Left lung (tissue), 4 donors: ENCODE measurements at regions not wholly inside any gene's neighbourhood (a gene's known extent, or its start where the extent isn't known, plus 50 kb on each side); places are given as distances from the start of the nearest gene placed in this dataset.
"Not testable (repeated sequence)": the region's sequence is repeated elsewhere in the genome, so short reads cannot be mapped to it uniquely, and the experiment has no call there.

Experiments
- ATAC-seq: fragments of 200-7000 bp; cut with Tn5 transposase; one replicate; pipeline ENCODE4 v1.9.1; 2020; ENCODE audit warnings: moderate library complexity
- DNase-seq, 4 donors: peaks; one replicate each; pipeline ENCODE4 v3.0.0-alpha.2; 2013 to 2020
- H3K27ac ChIP-seq, 2 donors: fragments of 200-600 bp; sonication (generic) in 1 of 2; one replicate each; pipeline versions ENCODE4 v1.5.0 to v1.8.0; 2020 to 2021
- H3K27me3 ChIP-seq, 2 donors: fragments of 200-600 bp; sonication (generic) in 1 of 2; one replicate each; pipeline versions ENCODE4 v1.5.0 to v1.8.0; 2020 to 2021
- H3K36me3 ChIP-seq, 2 donors: fragments of 200-600 bp; sonication (generic) in 1 of 2; one replicate each; pipeline versions ENCODE4 v1.5.0 to v1.8.0; 2020 to 2021
- H3K4me1 ChIP-seq, 2 donors: fragments of 200-600 bp; one replicate each; pipeline ENCODE4 v1.8.0; 2021
- H3K4me3 ChIP-seq, 2 donors: fragments of 200-600 bp; sonication (generic) in 1 of 2; one replicate each; pipeline versions ENCODE4 v1.5.0 to v1.8.0; 2020 to 2021; ENCODE audit warnings: mild to moderate bottlenecking in 1 of 2
- H3K9me3 ChIP-seq, 2 donors: fragments of 200-600 bp; sonication (generic) in 1 of 2; one replicate each; pipeline versions ENCODE4 v1.5.0 to v1.8.0; 2020 to 2021
- intact Hi-C, 2 donors: fragments of 100-400 bp; cut with DNase I; formaldehyde crosslinking; loops; one replicate each; pipeline versions ENCODE4 v1.11.2 to v1.14.2; 2022
- TF ChIP-seq, protein P1 (sequence below), 2 donors: fragments of 200-600 bp; sonication (generic) in 1 of 2; IDR thresholded peaks; one replicate each; pipeline versions ENCODE4 v1.5.0 to v1.8.0; 2021; ENCODE audit warnings: antibody characterized with exemption in 2 of 2
- donor health status: DM: no; HTN: yes; CAD: no.
- donor health status: DM: no; HTN: no; CAD: no.

DNA sequence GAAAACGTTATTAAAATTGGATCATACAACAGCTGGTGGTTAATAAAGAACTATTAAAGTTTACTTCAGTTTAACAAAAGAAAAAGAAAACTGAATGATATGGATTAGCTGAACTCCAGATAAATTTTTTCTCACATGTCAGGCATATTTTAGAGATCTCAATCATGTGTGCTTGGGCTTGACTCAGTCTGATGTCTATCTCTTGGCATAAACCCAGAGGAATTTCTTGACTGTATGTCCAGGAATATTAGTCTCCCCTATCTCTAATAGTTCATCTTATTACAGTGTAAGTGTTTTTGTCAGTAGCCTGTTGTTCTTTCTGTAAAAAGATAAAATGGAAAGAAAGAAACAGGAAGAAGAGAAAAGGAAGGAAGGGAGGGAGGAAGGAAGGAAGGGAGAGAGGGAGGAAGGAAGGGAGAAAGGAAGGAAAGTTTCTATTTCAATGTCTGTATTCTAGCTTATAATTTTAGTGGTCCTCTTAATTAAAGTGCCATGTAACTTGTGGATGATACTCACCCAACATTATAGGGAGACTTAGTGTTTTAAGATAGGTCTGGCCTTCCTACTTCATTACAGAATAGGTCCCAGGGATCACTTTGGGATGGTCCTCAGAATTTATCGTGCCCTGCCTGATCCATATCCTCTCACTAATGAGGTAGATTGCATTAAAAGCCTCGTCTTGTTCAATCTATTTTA, 99.7 kb upstream of the UGP2 start:
- intact Hi-C loops: no loop called here
- Histone ChIP-seq H3K27me3 (no peaks in the 10 kb centered on the region), H3K4me3 (no peak overlapping the region), H3K27ac (no peak overlapping the region), H3K36me3 (no peaks in the 10 kb centered on the region), H3K4me1 (no peaks in the 10 kb centered on the region), H3K9me3 (peaks cover 0 to 9% of the 10 kb centered on the region in 2 donors)
- DNase-seq: no peak
- no peak for ATAC-seq
- TF ChIP-seq, protein P1, sequence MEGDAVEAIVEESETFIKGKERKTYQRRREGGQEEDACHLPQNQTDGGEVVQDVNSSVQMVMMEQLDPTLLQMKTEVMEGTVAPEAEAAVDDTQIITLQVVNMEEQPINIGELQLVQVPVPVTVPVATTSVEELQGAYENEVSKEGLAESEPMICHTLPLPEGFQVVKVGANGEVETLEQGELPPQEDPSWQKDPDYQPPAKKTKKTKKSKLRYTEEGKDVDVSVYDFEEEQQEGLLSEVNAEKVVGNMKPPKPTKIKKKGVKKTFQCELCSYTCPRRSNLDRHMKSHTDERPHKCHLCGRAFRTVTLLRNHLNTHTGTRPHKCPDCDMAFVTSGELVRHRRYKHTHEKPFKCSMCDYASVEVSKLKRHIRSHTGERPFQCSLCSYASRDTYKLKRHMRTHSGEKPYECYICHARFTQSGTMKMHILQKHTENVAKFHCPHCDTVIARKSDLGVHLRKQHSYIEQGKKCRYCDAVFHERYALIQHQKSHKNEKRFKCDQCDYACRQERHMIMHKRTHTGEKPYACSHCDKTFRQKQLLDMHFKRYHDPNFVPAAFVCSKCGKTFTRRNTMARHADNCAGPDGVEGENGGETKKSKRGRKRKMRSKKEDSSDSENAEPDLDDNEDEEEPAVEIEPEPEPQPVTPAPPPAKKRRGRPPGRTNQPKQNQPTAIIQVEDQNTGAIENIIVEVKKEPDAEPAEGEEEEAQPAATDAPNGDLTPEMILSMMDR (IDR thresholded peaks at IDR 0.05): no peak

DNA sequence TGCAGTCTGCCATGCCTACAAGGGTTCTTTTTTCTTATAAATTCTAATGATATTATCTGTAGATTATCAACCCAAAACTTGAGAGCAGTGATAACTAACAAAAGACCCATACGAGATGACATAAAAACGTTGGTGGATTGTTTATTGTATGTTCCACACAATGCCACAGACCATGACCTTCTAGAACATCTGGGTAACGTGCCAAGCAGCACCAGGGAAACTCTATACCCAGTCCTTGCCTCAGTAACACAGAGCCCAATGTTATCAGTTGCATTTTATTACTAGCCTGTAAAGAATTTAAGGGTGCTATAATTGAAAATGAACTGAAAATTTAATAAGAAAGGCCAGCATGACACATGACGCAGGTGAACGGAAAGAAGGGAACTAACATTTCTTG, 99.1 kb upstream of the UGP2 start:
- Histone ChIP-seq H3K4me1 (no peaks in the 10 kb centered on the region), H3K27ac (no peak overlapping the region), H3K27me3 (no peaks in the 10 kb centered on the region), H3K36me3 (no peaks in the 10 kb centered on the region), H3K9me3 (peaks cover 0 to 13% of the 10 kb centered on the region in 2 donors), H3K4me3 (no peak overlapping the region)
- DNase-seq: no peak
- no peak for ATAC-seq
- intact Hi-C loops: no loop called here
- TF ChIP-seq, protein P1 (IDR thresholded peaks at IDR 0.05): no peak

DNA sequence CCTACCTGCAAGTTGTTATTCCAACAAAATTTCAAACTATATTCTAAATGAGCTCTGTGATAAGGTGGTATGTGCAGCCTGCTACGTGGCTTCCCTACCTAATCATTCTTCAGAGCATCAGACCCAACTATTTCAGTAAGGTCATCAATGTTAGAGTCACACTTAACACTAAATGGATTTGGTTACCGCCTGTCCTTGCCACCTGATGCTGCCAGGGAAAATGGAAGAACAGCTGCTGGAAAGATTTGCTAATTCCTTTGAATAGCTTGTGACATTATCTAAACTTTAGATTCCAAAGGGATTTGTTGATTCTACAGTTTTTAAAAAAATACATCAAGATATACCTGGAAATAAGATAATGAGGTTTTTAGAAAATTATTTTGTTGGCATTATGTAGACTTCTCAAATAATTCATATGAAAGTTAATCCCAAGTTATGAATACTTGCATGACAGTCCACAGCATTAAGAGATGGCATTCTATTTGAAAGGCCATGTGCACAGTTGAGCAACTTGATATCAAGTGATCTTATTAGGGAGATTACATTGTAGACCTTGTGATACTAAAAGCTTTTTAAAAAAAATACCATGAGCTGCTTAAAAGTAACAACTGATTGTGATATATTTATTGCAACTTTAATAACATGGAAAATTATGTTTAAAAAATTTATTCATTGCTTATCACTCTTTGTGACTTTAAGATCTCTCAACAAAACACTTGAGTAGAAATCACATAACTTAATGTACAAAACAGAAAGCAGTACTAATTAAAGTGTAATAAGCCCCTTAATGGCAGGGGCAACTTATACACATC, 98.3 kb upstream of the UGP2 start:
- no peaks in the 10 kb centered on the region for H3K27me3 ChIP-seq
- DNase-seq (no peak), ATAC-seq (no peak)
- H3K9me3 ChIP-seq: peaks cover 0 to 13% of the 10 kb centered on the region in 2 donors
- H3K27ac ChIP-seq: no peak overlapping the region
- TF ChIP-seq, protein P1 (IDR thresholded peaks at IDR 0.05): no peak
- no peaks in the 10 kb centered on the region for H3K36me3 ChIP-seq
- H3K4me3 ChIP-seq: no peak overlapping the region
- H3K4me1 ChIP-seq: no peaks in the 10 kb centered on the region
- intact Hi-C loops: no loop called here

DNA sequence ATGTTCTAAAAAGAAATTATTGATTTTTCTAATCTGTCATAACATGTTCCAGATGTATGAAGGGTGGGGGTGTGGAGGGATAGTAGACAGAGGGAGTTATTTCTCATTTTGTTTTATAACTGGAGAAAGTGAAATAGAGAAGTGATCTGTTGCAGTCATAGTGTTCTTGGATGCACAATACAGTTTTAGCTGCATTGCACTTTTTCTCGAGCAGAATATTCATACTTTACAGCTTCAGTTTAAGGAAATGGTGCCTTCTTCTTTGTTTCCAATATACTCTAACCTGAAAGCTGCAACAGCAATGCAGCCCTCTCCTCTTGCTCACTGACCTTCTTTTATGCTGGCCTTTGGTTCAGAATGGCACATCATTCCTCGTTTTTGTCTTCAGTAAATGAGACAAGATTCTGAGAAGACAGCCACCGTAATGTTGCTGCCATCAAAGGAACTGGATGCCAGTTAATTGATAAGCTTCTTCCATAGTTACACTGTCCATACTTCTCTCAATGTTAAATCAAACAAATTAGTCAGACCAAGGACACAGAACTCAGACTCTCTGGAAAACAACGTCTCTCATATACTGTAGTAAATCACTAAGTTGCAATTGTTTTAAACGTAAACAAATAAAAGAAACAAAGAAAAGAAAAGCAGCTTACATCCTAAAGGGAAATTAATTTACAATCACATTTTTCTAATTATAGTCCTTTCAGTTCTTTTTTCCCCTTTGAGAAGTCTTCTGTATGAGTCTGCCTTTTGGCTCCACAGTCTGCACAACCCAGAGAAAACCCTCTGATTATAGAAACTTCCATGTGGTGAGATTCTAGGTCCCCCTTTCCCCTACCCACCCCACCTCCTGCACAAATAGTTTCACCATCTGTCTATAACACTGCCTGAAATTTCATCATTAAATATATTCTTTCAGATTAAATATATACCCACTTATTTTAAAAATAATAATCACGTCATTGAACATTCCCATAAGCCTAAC, 97.4 kb upstream of the UGP2 start:
- ATAC-seq (no peak), DNase-seq (no peak)
- intact Hi-C loops: no loop called here
- H3K9me3 ChIP-seq: peaks cover 0 to 13% of the 10 kb centered on the region in 2 donors
- no peak overlapping the region for H3K27ac ChIP-seq
- TF ChIP-seq, protein P1 (IDR thresholded peaks at IDR 0.05): no peak
- no peaks in the 10 kb centered on the region for H3K36me3 ChIP-seq
- no peak overlapping the region for H3K4me3 ChIP-seq
- no peaks in the 10 kb centered on the region for H3K27me3 ChIP-seq
- H3K4me1 ChIP-seq: no peaks in the 10 kb centered on the region

DNA sequence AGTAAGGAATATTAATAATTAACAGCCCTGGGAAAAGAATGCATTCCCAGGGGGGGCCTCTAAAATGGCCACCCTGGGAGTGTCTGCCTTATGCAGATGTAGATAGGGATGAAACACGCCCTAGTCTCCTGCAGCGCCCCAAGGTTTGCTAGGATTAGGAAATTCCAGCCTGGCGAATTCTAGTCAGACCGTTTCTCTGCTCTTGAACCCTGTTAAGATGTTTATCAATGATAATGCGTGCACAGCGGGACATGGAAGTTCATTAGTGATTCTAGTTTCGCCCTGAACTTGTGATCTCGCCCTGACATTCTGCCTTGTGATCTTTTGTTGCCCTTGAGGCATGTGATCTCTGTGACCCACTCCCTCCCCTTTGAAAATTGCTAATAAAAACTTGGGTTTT, 95.1 kb upstream of the UGP2 start:
- H3K9me3 ChIP-seq: peaks cover 0 to 13% of the 10 kb centered on the region in 2 donors
- ATAC-seq, intact Hi-C loops, DNase-seq, H3K27me3 ChIP-seq, H3K4me1 ChIP-seq, H3K36me3 ChIP-seq, H3K4me3 ChIP-seq, H3K27ac ChIP-seq: not testable (repeated sequence)
